Activated CD4-positive, alpha-beta T cell treated with anti-CD3 and anti-CD28 coated beads, Interleukin-2, amount 50 U/mL, for 48 hours (primary cell): ENCODE measurements at regions not wholly inside any gene's neighbourhood (a gene's known extent, or its start where the extent isn't known, plus 50 kb on each side); places are given as distances from the start of the nearest gene placed in this dataset.

Experiments used
- DNase-seq, 2 experiments: peaks; one replicate each; pipeline ENCODE4 v3.0.0-alpha.2; 2020

GRCh38 chr5:86880785-86881492, 263.2 kb downstream of the COX7C start:
- peak; percentile 13 to 44 for DNase-seq

GRCh38 chr5:86881493-86882090, 263.9 kb downstream of the COX7C start:
- DNase-seq = no peak

- DNase-seq = no peak
Observed at GRCh38 chr5:86884608-86885007, 266.9 kb downstream of the COX7C start.

- no peak for DNase-seq
Observed at GRCh38 chr5:86885011-86885410, 267.3 kb downstream of the COX7C start.

GRCh38 chr5:86885489-86886230, 267.9 kb downstream of the COX7C start:
- no peak for DNase-seq

GRCh38 chr5:86890375-86890774, 272.6 kb downstream of the COX7C start:
- no peak for DNase-seq

GRCh38 chr5:86894056-86894455, 276.3 kb downstream of the COX7C start:
- no peak for DNase-seq

GRCh38 chr5:86896916-86897315, 279.2 kb downstream of the COX7C start:
- no peak for DNase-seq

- no peak for DNase-seq
Observed at GRCh38 chr5:86909418-86910295, 291.9 kb downstream of the COX7C start.

GRCh38 chr5:86917117-86917579, 299.4 kb downstream of the COX7C start:
- peak; percentile 6 to 14 for DNase-seq

GRCh38 chr5:86918246-86918645, 300.5 kb downstream of the COX7C start:
- DNase-seq = no peak

GRCh38 chr5:86926033-86926432, 308.3 kb downstream of the COX7C start:
- DNase-seq = no peak

GRCh38 chr5:86929123-86929766, 311.5 kb downstream of the COX7C start:
- DNase-seq = no peak

GRCh38 chr5:86951761-86952160, 315.9 kb upstream of the RASA1 start:
- no peak for DNase-seq

- DNase-seq = no peak
Observed at GRCh38 chr5:86964889-86965288, 302.8 kb upstream of the RASA1 start.

GRCh38 chr5:86968301-86968753, 299.4 kb upstream of the RASA1 start:
- no peak for DNase-seq

GRCh38 chr5:86970361-86970760, 297.3 kb upstream of the RASA1 start:
- no peak for DNase-seq

- DNase-seq = no peak
Observed at GRCh38 chr5:86971034-86971571, 296.6 kb upstream of the RASA1 start.

- no peak for DNase-seq
Observed at GRCh38 chr5:86974955-86975354, 292.7 kb upstream of the RASA1 start.

GRCh38 chr5:86977190-86977589, 290.5 kb upstream of the RASA1 start:
- no peak for DNase-seq

- DNase-seq = no peak
Observed at GRCh38 chr5:86977808-86978207, 289.9 kb upstream of the RASA1 start.

GRCh38 chr5:86979811-86980411, 287.8 kb upstream of the RASA1 start:
- no peak for DNase-seq
